GM12878 (cell line): ENCODE measurements at regions not wholly inside any gene's neighbourhood (a gene's known extent, or its start where the extent isn't known, plus 50 kb on each side); places are given as distances from the start of the nearest gene placed in this dataset.

Experiments used
- CEBPB ChIP-seq, 2 experiments: fragments of 150-350 bp in 1 of 2; IDR thresholded peaks; 2 replicates each; pipeline ENCODE4 v1.6.1; 2012 to 2014; ENCODE audit warnings: low read depth in 2 of 2, low read length in 2 of 2, borderline replicate concordance in 1 of 2, inconsistent platforms in 1 of 2
- CREB1 ChIP-seq: IDR thresholded peaks from 2 replicates; pipeline ENCODE4 v1.6.1; 2012; ENCODE audit warnings: low read depth, mild to moderate bottlenecking, inconsistent platforms
- CTCF ChIP-seq, 3 experiments: IDR thresholded peaks in 2 of 3; conservative IDR thresholded peaks in 1 of 3; 2 replicates each; pipeline ENCODE4 v1.5.1; 2011; ENCODE audit warnings: low read depth in 3 of 3, low read length in 3 of 3, mild to moderate bottlenecking in 3 of 3, control low read depth in 2 of 3, moderate library complexity in 2 of 3, inconsistent platforms in 1 of 3, mixed read lengths in 1 of 3; ENCODE audit not compliant: control insufficient read depth in 2 of 3, insufficient read depth in 1 of 3; ENCODE audit errors: extremely low read depth in 1 of 3
- DPF2 ChIP-seq: fragments of 450-650 bp; IDR thresholded peaks from 2 replicates; pipeline ENCODE4 v1.6.1; 2017; ENCODE audit warnings: mild to moderate bottlenecking
- EP300 ChIP-seq, 2 experiments: fragments of 150-350 bp in 1 of 2; IDR thresholded peaks; 2 replicates each; pipeline ENCODE4 v1.6.1; 2011 to 2012; ENCODE audit warnings: low read depth in 2 of 2, low read length in 2 of 2, borderline replicate concordance in 1 of 2, improper control_type of control experiment in 1 of 2, inconsistent platforms in 1 of 2; ENCODE audit not compliant: control insufficient read depth in 1 of 2

DNA sequence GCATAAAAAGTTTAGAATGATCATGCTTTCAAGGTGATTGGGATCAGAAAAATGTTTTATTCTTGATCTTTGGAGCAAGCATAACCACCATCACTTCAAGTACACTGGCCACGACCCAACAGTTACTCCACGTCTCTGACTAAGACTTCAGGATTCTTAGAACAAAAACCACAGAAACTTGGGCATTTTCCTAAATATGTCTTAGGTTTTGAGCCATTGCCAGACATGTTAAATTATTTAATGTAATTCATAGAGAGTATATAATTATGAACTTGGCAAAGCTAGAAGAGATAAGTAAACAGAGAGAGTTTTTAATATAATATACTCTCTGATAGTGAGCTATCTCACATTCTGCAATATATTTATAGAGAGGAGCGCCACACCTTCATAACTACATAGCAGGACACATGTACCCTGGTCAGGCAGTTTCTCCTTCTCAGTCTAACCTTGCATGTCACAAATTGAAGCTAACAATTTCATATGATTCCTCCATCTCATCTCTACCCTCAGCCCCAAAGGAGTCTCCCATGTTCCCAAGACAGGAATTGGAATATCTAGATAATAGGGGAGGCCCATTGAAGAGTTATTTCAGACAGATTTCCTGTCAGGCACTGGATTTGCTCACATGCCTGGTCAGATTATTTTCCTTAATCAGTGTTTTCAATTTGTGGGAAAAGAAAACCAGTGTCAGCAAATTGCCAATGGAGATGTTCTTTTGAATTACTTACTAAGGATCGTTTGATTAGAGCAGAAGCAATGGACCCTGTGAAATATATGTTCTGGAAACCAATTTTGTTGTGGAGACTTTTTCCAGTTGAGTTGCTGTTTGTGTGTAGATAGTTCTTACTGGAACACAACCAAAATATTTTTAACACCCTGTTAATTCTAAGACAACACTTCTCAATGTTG is 61.7 kb upstream of the GUCY1A1 start:
- TF ChIP-seq CTCF (IDR thresholded peaks at IDR 0.05 in 2 of 3, conservative IDR thresholded peaks at IDR 0.05 in 1 of 3; ENCODE audit: control insufficient read depth in 2 of 3, extremely low read depth in 1 of 3, insufficient read depth in 1 of 3, low read depth in 3 of 3, low read length in 3 of 3) (no peak), EP300 (IDR thresholded peaks at IDR 0.05; ENCODE audit: borderline replicate concordance in 1 of 2, control insufficient read depth in 1 of 2, low read depth in 2 of 2, low read length in 2 of 2) (no peak), CEBPB (IDR thresholded peaks at IDR 0.05; ENCODE audit: borderline replicate concordance in 1 of 2, low read depth in 2 of 2, low read length in 2 of 2) (no peak), DPF2 (no peak), CREB1 (no peak)
